HG03103 (cell line): ENCODE measurements at regions not wholly inside any gene's neighbourhood (a gene's known extent, or its start where the extent isn't known, plus 50 kb on each side); places are given as distances from the start of the nearest gene placed in this dataset.
A peak's percentile ranks its signal among the peaks of the same experiment; 100 is the strongest.

Source experiments
- ATAC-seq: cut with Tn5 transposase; IDR thresholded peaks from one replicate; pipeline ENCODE4 v1.9.1; 2021; ENCODE audit warnings: low read depth; ENCODE audit not compliant: unreplicated experiment

GRCh38 chr10:120272350-120272749, 184.7 kb upstream of the PLPP4 start:
- ATAC-seq = no peak

- ATAC-seq = no peak
These were observed 179.0 kb upstream of the PLPP4 start for GRCh38 chr10:120278069-120278468.

- no peak for ATAC-seq
These were observed 177.8 kb upstream of the PLPP4 start for GRCh38 chr10:120279196-120279595.

- ATAC-seq = no peak
These were observed 174.6 kb upstream of the PLPP4 start for GRCh38 chr10:120282421-120282820.

- no peak for ATAC-seq
These were observed 174.1 kb upstream of the PLPP4 start for GRCh38 chr10:120282846-120283492.

- ATAC-seq = no peak
These were observed 171.6 kb upstream of the PLPP4 start for GRCh38 chr10:120285408-120285807.

GRCh38 chr10:120286280-120286679, 170.7 kb upstream of the PLPP4 start:
- no peak for ATAC-seq

- ATAC-seq = no peak
These were observed 156.5 kb upstream of the PLPP4 start for GRCh38 chr10:120300513-120300912.

- ATAC-seq = no peak
These were observed 148.4 kb upstream of the PLPP4 start for GRCh38 chr10:120308589-120308988.

- ATAC-seq = no peak
These were observed 143.3 kb upstream of the PLPP4 start for GRCh38 chr10:120313715-120314114.

GRCh38 chr10:120314442-120314841, 142.6 kb upstream of the PLPP4 start:
- ATAC-seq = no peak

GRCh38 chr10:120318862-120319261, 138.2 kb upstream of the PLPP4 start:
- no peak for ATAC-seq

- no peak for ATAC-seq
These were observed 129.4 kb upstream of the PLPP4 start for GRCh38 chr10:120327675-120328074.

GRCh38 chr10:120328647-120329046, 128.4 kb upstream of the PLPP4 start:
- no peak for ATAC-seq

GRCh38 chr10:120335553-120335952, 121.5 kb upstream of the PLPP4 start:
- ATAC-seq = no peak

- no peak for ATAC-seq
These were observed 120.6 kb upstream of the PLPP4 start for GRCh38 chr10:120336306-120336910.

- ATAC-seq = peak; percentile 65
These were observed 120.0 kb upstream of the PLPP4 start for GRCh38 chr10:120336911-120337540.

- no peak for ATAC-seq
These were observed 114.8 kb upstream of the PLPP4 start for GRCh38 chr10:120342115-120342714.

- ATAC-seq = no peak
These were observed 111.8 kb upstream of the PLPP4 start for GRCh38 chr10:120345186-120345585.

- ATAC-seq = no peak
These were observed 109.4 kb upstream of the PLPP4 start for GRCh38 chr10:120347644-120348043.

- ATAC-seq = no peak
These were observed 108.0 kb upstream of the PLPP4 start for GRCh38 chr10:120349069-120349468.

GRCh38 chr10:120355425-120355824, 101.6 kb upstream of the PLPP4 start:
- ATAC-seq = no peak
